Neutrophil (primary cell): ENCODE measurements at regions not wholly inside any gene's neighbourhood (a gene's known extent, or its start where the extent isn't known, plus 50 kb on each side); places are given as distances from the start of the nearest gene placed in this dataset.

Experiments
- H3K27ac ChIP-seq: fragments of 200-600 bp; sonication (generic); 2 replicates; pipeline ENCODE4 v1.5.1; 2016; ENCODE audit warnings: mild to moderate bottlenecking, moderate library complexity
- H3K27me3 ChIP-seq: fragments of 200-600 bp; sonication (generic); 2 replicates; pipeline ENCODE4 v1.6.0; 2016; ENCODE audit warnings: mild to moderate bottlenecking
- H3K36me3 ChIP-seq: fragments of 200-600 bp; sonication (generic); 2 replicates; pipeline ENCODE4 v1.5.1; 2017
- H3K4me1 ChIP-seq, 2 experiments: fragments of 200-600 bp in 1 of 2; sonication (generic) in 1 of 2; 1 replicate in 1 of 2; 2 replicates in 1 of 2; pipeline versions ENCODE4 v1.5.1 to v1.6.1; 2013 to 2016; ENCODE audit warnings: low read depth in 1 of 2, low read length in 1 of 2, mild to moderate bottlenecking in 1 of 2, moderate library complexity in 1 of 2; ENCODE audit not compliant: control insufficient read depth in 1 of 2, insufficient read depth in 1 of 2
- H3K4me3 ChIP-seq, 2 experiments: fragments of 200-600 bp in 1 of 2; sonication (generic) in 1 of 2; 1 replicate in 1 of 2; 2 replicates in 1 of 2; pipeline ENCODE4 v1.5.1; 2013 to 2016; ENCODE audit warnings: low read depth in 1 of 2, low read length in 1 of 2, mild to moderate bottlenecking in 1 of 2, moderate library complexity in 1 of 2
- H3K9me3 ChIP-seq: fragments of 200-600 bp; sonication (generic); 2 replicates; pipeline ENCODE4 v1.5.1; 2016
- CTCF ChIP-seq: fragments of 200-600 bp; sonication (generic); IDR thresholded peaks from 2 replicates; pipeline ENCODE4 v1.5.1; 2016; ENCODE audit warnings: antibody characterized with exemption

- Histone ChIP-seq H3K4me3 (no peak overlapping the region), H3K9me3 (no peaks in the 10 kb centered on the region), H3K4me1 (no peaks in the 10 kb centered on the region), H3K27ac (no peak overlapping the region), H3K36me3 (no peaks in the 10 kb centered on the region), H3K27me3 (no peaks in the 10 kb centered on the region)
- no peak for TF ChIP-seq CTCF
Measured at GRCh38 chr6:141265756-141266623, 866.7 kb upstream of the GJE1 start.

GRCh38 chr6:141264101-141264500 is 868.6 kb upstream of the GJE1 start:
- Histone ChIP-seq H3K9me3 (no peaks in the 10 kb centered on the region), H3K36me3 (no peaks in the 10 kb centered on the region), H3K4me1 (no peaks in the 10 kb centered on the region), H3K4me3 (no peak overlapping the region), H3K27me3 (no peaks in the 10 kb centered on the region), H3K27ac (no peak overlapping the region)
- no peak for TF ChIP-seq CTCF

- TF ChIP-seq CTCF, result no peak
- Histone ChIP-seq H3K36me3 (no peaks in the 10 kb centered on the region), H3K4me1 (no peaks in the 10 kb centered on the region), H3K27ac (no peak overlapping the region), H3K27me3 (no peaks in the 10 kb centered on the region), H3K4me3 (no peak overlapping the region), H3K9me3 (no peaks in the 10 kb centered on the region)
Measured at GRCh38 chr6:141261672-141262060, 871.1 kb upstream of the GJE1 start.

GRCh38 chr6:141261016-141261671 is 871.6 kb upstream of the GJE1 start:
- H3K4me1 ChIP-seq, result no peaks in the 10 kb centered on the region

GRCh38 chr6:141260627-141261015 is 872.1 kb upstream of the GJE1 start:
- H3K4me1 ChIP-seq, result no peaks in the 10 kb centered on the region
- no peaks in the 10 kb centered on the region for H3K27me3 ChIP-seq
- H3K27ac ChIP-seq, result no peak overlapping the region
- no peaks in the 10 kb centered on the region for H3K9me3 ChIP-seq
- no peaks in the 10 kb centered on the region for H3K36me3 ChIP-seq
- no peak overlapping the region for H3K4me3 ChIP-seq
- TF ChIP-seq CTCF, result no peak

More at GRCh38 chr6:141261016-141261671, 871.6 kb upstream of the GJE1 start:
- Histone ChIP-seq H3K36me3 (no peaks in the 10 kb centered on the region), H3K9me3 (no peaks in the 10 kb centered on the region), H3K27ac (no peak overlapping the region), H3K27me3 (no peaks in the 10 kb centered on the region), H3K4me3 (no peak overlapping the region)
- TF ChIP-seq CTCF, result no peak
